ENCODE measurements at regions not wholly inside any gene's neighbourhood (a gene's known extent, or its start where the extent isn't known, plus 50 kb on each side); places are given as distances from the start of the nearest gene placed in this dataset.

GRCh38 chr2:167900435-167901114, 346.8 kb downstream of the STK39 start:
- TF ChIP-seq, protein P1, sequence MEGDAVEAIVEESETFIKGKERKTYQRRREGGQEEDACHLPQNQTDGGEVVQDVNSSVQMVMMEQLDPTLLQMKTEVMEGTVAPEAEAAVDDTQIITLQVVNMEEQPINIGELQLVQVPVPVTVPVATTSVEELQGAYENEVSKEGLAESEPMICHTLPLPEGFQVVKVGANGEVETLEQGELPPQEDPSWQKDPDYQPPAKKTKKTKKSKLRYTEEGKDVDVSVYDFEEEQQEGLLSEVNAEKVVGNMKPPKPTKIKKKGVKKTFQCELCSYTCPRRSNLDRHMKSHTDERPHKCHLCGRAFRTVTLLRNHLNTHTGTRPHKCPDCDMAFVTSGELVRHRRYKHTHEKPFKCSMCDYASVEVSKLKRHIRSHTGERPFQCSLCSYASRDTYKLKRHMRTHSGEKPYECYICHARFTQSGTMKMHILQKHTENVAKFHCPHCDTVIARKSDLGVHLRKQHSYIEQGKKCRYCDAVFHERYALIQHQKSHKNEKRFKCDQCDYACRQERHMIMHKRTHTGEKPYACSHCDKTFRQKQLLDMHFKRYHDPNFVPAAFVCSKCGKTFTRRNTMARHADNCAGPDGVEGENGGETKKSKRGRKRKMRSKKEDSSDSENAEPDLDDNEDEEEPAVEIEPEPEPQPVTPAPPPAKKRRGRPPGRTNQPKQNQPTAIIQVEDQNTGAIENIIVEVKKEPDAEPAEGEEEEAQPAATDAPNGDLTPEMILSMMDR (conservative IDR thresholded peaks at IDR 0.05) = no peak

DNA sequence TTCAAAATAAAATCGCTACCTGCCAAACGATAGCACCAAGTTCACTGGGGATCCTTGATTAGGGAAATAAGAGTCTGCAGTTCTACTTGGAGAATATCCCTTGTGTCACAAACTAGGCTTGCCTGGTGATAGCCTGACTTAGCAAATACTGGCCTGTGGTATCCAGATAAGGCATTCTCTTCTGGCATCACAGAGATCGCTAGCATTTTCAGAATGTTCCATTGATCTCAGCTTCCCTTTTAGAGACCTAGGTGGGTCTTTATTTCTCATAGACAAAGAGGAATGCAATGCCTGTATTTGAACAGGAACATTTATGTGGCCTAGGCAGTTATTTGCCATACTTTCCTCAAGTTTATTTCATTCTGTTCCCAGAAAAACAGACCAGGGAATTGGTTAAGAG, 349.1 kb downstream of the STK39 start:
- no peak overlapping the region for H3K27ac ChIP-seq
- TF ChIP-seq, protein P1 (conservative IDR thresholded peaks at IDR 0.05) = no peak

More at GRCh38 chr2:167900435-167901114, 346.8 kb downstream of the STK39 start:
- H3K27ac ChIP-seq = no peak overlapping the region

DNA sequence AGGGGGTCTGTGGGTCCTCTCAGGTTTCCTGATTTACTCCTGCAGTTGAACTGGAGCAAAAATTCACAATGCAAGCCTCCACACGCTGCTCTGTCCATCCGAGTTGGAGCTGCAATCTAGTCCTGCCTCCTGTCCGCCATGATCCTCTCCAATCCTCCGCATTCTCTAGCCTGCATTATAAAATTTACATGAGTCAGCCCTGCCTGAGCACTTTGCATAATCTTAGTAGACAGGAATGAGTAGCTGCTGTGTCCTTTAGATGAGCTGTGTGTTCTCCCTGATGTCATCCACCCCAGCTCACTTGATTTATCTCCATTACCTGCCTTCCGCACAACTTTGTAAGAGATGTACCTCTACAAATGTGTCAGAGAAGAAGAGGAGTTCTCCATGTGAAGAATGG, 355.6 kb downstream of the STK39 start:
- TF ChIP-seq, protein P1 (conservative IDR thresholded peaks at IDR 0.05) = no peak
- no peak overlapping the region for H3K27ac ChIP-seq

- TF ChIP-seq, protein P1 (conservative IDR thresholded peaks at IDR 0.05) = no peak
- no peak overlapping the region for H3K27ac ChIP-seq
Observed at GRCh38 chr2:167890739-167891138, 356.7 kb downstream of the STK39 start.

GRCh38 chr2:167880415-167880814, 367.0 kb downstream of the STK39 start:
- TF ChIP-seq, protein P1 (conservative IDR thresholded peaks at IDR 0.05) = no peak
- H3K27ac ChIP-seq = no peak overlapping the region

GRCh38 chr2:167875529-167875928, 371.9 kb downstream of the STK39 start:
- H3K27ac ChIP-seq = no peak overlapping the region
- TF ChIP-seq, protein P1 (conservative IDR thresholded peaks at IDR 0.05) = no peak

GRCh38 chr2:167874812-167875211, 372.6 kb downstream of the STK39 start:
- TF ChIP-seq, protein P1 (conservative IDR thresholded peaks at IDR 0.05) = no peak

More at GRCh38 chr2:167874812-167875211, 372.6 kb downstream of the STK39 start:
- H3K27ac ChIP-seq = no peak overlapping the region

Data from VCaP (cell line).